Stomach smooth muscle (tissue), 2 donors: ENCODE measurements at regions not wholly inside any gene's neighbourhood (a gene's known extent, or its start where the extent isn't known, plus 50 kb on each side); places are given as distances from the start of the nearest gene placed in this dataset.

Source experiments
- H3K27ac ChIP-seq: one replicate; pipeline ENCODE4 v1.7.0; 2013; ENCODE audit warnings: mild to moderate bottlenecking, low read length, inconsistent platforms
- H3K27me3 ChIP-seq, 2 donors: one replicate each; pipeline ENCODE4 v1.7.0; 2013; ENCODE audit warnings: low read length in 2 of 2; ENCODE audit not compliant: insufficient read depth in 2 of 2, control insufficient read depth in 1 of 2
- H3K36me3 ChIP-seq, 2 donors: one replicate each; pipeline ENCODE4 v1.7.0; 2013; ENCODE audit warnings: low read length in 2 of 2; ENCODE audit not compliant: control insufficient read depth in 2 of 2, insufficient read depth in 2 of 2
- H3K4me1 ChIP-seq: one replicate; pipeline ENCODE4 v1.7.0; 2013; ENCODE audit warnings: low read length; ENCODE audit not compliant: control insufficient read depth, insufficient read depth
- H3K4me3 ChIP-seq, 2 donors: one replicate each; pipeline ENCODE4 v1.7.0; 2013; ENCODE audit warnings: low read length in 2 of 2
- H3K9ac ChIP-seq, 2 donors: one replicate each; pipeline ENCODE4 v1.7.0; 2013; ENCODE audit warnings: low read length in 2 of 2, mild to moderate bottlenecking in 1 of 2
- H3K9me3 ChIP-seq, 2 donors: one replicate each; pipeline ENCODE4 v1.7.0; 2013; ENCODE audit warnings: low read length in 2 of 2; ENCODE audit not compliant: control insufficient read depth in 2 of 2
- donor health status: healthy.
- donor health status: Pancreatic carcinoma.

- H3K4me3 ChIP-seq: no peak overlapping the region
- H3K9me3 ChIP-seq: no peaks in the 10 kb centered on the region
- H3K9ac ChIP-seq: no peak overlapping the region
- H3K4me1 ChIP-seq: no peaks in the 10 kb centered on the region
- H3K36me3 ChIP-seq: no peaks in the 10 kb centered on the region
- peaks cover 0 to 25% of the 10 kb centered on the region in 2 donors for H3K27me3 ChIP-seq
- no peak overlapping the region for H3K27ac ChIP-seq
Measured at GRCh38 chrX:69395306-69395705, 108.8 kb upstream of the NALF2 start.

GRCh38 chrX:69389101-69389501 lies 115.0 kb upstream of the NALF2 start:
- H3K36me3 ChIP-seq: no peaks in the 10 kb centered on the region
- H3K27ac ChIP-seq: no peak overlapping the region
- H3K4me3 ChIP-seq: no peak overlapping the region
- peaks cover 0 to 50% of the 10 kb centered on the region in 2 donors for H3K27me3 ChIP-seq
- no peaks in the 10 kb centered on the region for H3K4me1 ChIP-seq
- H3K9me3 ChIP-seq: no peaks in the 10 kb centered on the region
- no peak overlapping the region for H3K9ac ChIP-seq

GRCh38 chrX:69388526-69388925 lies 115.6 kb upstream of the NALF2 start:
- Histone ChIP-seq H3K4me1 (no peaks in the 10 kb centered on the region), H3K27ac (no peak overlapping the region), H3K4me3 (no peak overlapping the region), H3K9me3 (no peaks in the 10 kb centered on the region), H3K27me3 (peaks cover 0 to 54% of the 10 kb centered on the region in 2 donors), H3K9ac (no peak overlapping the region), H3K36me3 (no peaks in the 10 kb centered on the region)

- Histone ChIP-seq H3K27me3 (peaks cover 0 to 55% of the 10 kb centered on the region in 2 donors), H3K9me3 (no peaks in the 10 kb centered on the region), H3K4me3 (no peak overlapping the region), H3K27ac (no peak overlapping the region), H3K36me3 (no peaks in the 10 kb centered on the region), H3K9ac (no peak overlapping the region), H3K4me1 (no peaks in the 10 kb centered on the region)
Measured at GRCh38 chrX:69387567-69388487, 116.3 kb upstream of the NALF2 start.

GRCh38 chrX:69386681-69387080 lies 117.4 kb upstream of the NALF2 start:
- no peak overlapping the region for H3K4me3 ChIP-seq
- no peak overlapping the region for H3K27ac ChIP-seq
- no peaks in the 10 kb centered on the region for H3K4me1 ChIP-seq
- peaks cover 0 to 53% of the 10 kb centered on the region in 2 donors for H3K27me3 ChIP-seq
- H3K9me3 ChIP-seq: no peaks in the 10 kb centered on the region
- no peak overlapping the region for H3K9ac ChIP-seq
- no peaks in the 10 kb centered on the region for H3K36me3 ChIP-seq

GRCh38 chrX:69379412-69379811 lies 124.7 kb upstream of the NALF2 start:
- Histone ChIP-seq H3K9me3 (peaks cover 0 to 7% of the 10 kb centered on the region in 2 donors), H3K4me3 (no peak overlapping the region), H3K27me3 (peaks cover 0 to 16% of the 10 kb centered on the region in 2 donors), H3K27ac (no peak overlapping the region), H3K36me3 (no peaks in the 10 kb centered on the region), H3K4me1 (no peaks in the 10 kb centered on the region), H3K9ac (no peak overlapping the region)

GRCh38 chrX:69374569-69374968 lies 129.6 kb upstream of the NALF2 start:
- no peaks in the 10 kb centered on the region for H3K36me3 ChIP-seq
- H3K9me3 ChIP-seq: peaks cover 0 to 8% of the 10 kb centered on the region in 2 donors
- H3K27me3 ChIP-seq: peaks cover 0 to 14% of the 10 kb centered on the region in 2 donors
- H3K9ac ChIP-seq: no peak overlapping the region
- H3K4me1 ChIP-seq: no peaks in the 10 kb centered on the region
- H3K4me3 ChIP-seq: no peak overlapping the region
- H3K27ac ChIP-seq: no peak overlapping the region

GRCh38 chrX:69372435-69372834 lies 131.7 kb upstream of the NALF2 start:
- Histone ChIP-seq H3K9ac (no peak overlapping the region), H3K4me3 (no peak overlapping the region), H3K36me3 (no peaks in the 10 kb centered on the region), H3K27me3 (peaks cover 0 to 22% of the 10 kb centered on the region in 2 donors), H3K4me1 (no peaks in the 10 kb centered on the region), H3K27ac (no peak overlapping the region), H3K9me3 (peaks cover 0 to 7% of the 10 kb centered on the region in 2 donors)

GRCh38 chrX:69371159-69371558 lies 133.0 kb upstream of the NALF2 start:
- Histone ChIP-seq H3K36me3 (no peaks in the 10 kb centered on the region), H3K9me3 (peaks cover 0 to 6% of the 10 kb centered on the region in 2 donors)

GRCh38 chrX:69369999-69370398 lies 134.1 kb upstream of the NALF2 start:
- Histone ChIP-seq H3K9me3 (peaks cover 0 to 6% of the 10 kb centered on the region in 2 donors), H3K4me3 (no peak overlapping the region), H3K36me3 (no peaks in the 10 kb centered on the region), H3K4me1 (no peaks in the 10 kb centered on the region), H3K27me3 (peaks cover 0 to 28% of the 10 kb centered on the region in 2 donors), H3K27ac (no peak overlapping the region), H3K9ac (no peak overlapping the region)

More at GRCh38 chrX:69371159-69371558, 133.0 kb upstream of the NALF2 start:
- no peak overlapping the region for H3K27ac ChIP-seq
- H3K4me3 ChIP-seq: no peak overlapping the region
- no peak overlapping the region for H3K9ac ChIP-seq
- H3K27me3 ChIP-seq: peaks cover 0 to 24% of the 10 kb centered on the region in 2 donors
- no peaks in the 10 kb centered on the region for H3K4me1 ChIP-seq

GRCh38 chrX:69366183-69366582 lies 137.9 kb upstream of the NALF2 start:
- Histone ChIP-seq H3K9ac (no peak overlapping the region), H3K9me3 (no peaks in the 10 kb centered on the region), H3K4me3 (no peak overlapping the region), H3K4me1 (no peaks in the 10 kb centered on the region), H3K27me3 (peaks cover 0 to 28% of the 10 kb centered on the region in 2 donors), H3K36me3 (no peaks in the 10 kb centered on the region), H3K27ac (no peak overlapping the region)
